CD4-positive, alpha-beta T cell treated with Interleukin-4 for 4 hours (primary cell): ENCODE measurements at regions not wholly inside any gene's neighbourhood (a gene's known extent, or its start where the extent isn't known, plus 50 kb on each side); places are given as distances from the start of the nearest gene placed in this dataset.
"Not testable (repeated sequence)": the region's sequence is repeated elsewhere in the genome, so short reads cannot be mapped to it uniquely, and the experiment has no call there.

Experiments
- DNase-seq: peaks from one replicate; pipeline ENCODE4 v3.0.0-alpha.2; 2020

GRCh38 chr7:46261638-46262037 is 340.6 kb upstream of the IGFBP3 start:
- DNase-seq: not testable (repeated sequence)

DNA sequence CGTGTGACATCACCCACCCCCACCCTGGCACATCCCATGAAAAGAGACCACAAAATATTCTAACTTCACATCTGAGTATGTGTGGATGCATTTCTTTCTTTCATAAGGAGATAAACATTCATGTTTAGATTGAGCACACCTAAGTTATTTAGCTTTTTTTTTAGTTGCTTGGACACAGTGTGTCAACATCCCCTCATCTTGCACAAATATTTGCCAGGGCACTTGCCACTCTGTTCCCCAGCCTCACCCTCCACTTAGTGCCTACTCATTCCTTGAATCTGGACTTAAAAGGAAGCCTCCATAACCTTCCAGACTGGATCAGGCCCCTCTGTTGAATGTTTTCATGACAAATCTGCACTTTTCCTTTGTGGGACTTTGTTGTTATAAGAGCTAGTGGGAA is 338.9 kb upstream of the IGFBP3 start:
- no peak for DNase-seq

DNA sequence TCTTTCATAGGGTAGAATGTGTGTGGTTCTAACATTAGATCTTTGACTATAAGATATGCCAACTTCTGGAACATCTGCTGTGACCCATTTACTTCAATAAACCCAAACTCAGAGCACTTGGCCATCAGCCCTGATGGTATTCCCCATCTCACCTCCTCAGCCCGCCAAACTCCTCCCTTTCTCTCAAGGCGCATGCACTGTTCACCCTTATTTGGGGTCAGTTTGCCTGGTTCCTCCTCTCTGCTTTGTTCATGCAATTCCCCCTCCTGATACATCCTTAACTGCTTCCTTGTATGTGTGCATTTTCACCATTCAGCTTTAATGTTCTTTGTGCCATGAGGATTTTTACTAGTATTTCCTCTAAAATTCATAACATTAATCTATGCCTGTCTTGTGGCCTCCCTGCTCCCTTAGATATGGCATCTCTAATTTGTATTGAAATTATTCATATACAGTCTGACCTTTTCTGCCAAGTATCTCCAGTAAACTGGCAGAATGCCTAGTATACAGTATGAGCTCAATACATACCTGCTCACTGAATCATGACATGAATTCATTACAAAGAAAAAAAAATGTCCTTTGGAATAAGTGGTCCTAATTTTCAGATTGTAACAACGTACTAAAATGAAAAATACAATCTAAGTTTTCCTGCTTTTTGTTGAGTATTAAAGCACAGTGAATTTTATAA is 336.8 kb upstream of the IGFBP3 start:
- no peak for DNase-seq

DNA sequence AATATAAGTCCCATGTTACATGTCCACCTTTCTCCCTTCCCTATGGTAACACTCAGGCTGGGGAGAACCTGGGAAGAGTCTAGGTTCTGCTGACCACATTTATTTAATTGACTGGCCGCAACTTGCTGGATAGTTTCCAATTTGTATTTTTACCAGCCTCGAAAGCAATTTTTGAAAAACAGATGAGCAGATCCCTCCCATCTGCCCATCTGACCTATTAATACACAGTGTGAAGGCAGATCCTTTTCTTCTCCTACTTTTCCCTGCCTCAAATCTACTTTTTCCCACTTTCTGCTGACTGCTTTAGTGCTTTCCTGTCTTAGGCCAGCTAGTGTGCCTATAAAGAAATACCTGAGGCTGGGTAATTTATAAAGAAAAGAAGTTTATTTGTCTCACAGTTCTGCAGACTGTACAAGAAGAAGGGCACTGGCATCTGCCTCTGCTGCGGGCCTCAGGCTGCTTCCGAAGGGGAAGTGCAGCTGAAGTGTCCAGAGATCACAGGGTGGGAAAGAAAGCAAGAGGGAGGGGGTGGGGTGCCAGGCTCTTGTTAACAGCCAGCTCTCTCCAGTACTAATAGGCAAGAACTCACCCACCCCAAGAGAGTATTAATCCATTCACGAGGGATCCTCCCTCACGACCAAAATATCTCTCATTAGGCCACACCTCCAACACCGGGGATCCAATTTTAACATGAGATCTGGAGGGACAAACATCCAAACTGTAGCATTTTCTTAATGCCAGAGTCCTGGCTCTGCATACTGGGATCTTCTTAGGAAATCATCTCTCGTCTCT is 336.0 kb upstream of the IGFBP3 start:
- DNase-seq: no peak

DNA sequence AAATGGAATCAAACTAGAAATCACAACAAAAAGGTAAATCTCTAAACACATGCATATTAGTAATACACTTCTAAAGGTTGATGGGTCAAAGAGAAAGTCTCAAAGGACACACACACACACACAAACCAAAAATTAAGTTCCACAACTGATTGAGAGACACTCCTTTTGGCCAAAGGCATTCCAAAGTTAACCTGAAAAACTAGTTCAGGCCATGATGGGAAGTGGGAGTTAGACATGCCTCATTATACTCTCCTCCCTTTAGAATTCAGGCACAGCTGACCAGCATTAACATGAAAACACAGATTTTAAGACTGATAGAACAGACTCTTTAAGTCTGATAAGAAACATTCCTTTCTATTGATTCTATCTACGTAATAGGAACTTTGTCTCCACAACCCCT is 332.4 kb upstream of the IGFBP3 start:
- DNase-seq: no peak

DNA sequence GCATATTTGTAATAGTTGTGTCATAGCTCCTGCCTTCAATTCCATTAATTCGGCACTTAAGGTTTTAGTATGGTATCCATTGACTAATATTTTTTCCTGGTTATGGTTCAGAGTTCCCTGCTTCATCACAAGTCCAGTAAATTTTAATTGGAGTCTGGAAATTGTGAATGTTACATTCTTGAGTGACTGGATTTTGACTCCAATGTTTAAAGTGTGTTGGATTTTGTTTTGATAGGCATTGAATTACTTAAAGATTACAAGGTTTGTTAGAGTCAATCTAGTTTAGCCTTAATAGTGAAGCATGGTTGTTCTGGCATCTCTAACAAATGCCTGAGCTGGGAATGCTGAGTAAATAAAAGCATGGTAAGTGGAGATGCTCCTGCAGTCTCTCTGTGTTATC is 326.6 kb upstream of the IGFBP3 start:
- DNase-seq: no peak

DNA sequence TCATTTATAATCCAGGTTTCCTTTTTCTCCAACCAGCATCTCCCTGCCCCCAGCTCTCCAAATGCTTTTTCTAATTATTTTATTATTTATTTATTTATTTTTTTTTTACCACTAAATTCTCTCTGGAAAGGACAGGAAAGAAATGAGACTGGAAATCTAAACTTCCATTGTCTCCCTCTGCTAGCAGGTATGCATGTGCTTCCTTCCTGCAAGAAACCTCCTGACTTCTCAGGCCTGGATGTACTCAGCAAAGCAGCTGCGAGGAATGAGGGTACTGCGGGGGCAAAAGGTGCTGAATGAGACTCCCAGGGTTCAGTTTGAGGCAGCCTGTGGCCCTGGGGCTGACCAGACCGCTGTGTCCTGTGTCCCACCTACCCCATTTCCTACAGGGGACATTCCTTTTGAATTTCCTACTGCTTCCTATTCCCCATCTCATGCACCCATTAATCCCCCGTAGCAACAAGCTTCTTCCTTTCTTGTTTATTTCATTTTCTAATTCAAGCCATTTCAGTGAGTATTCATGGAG is 324.6 kb upstream of the IGFBP3 start:
- no peak for DNase-seq

DNA sequence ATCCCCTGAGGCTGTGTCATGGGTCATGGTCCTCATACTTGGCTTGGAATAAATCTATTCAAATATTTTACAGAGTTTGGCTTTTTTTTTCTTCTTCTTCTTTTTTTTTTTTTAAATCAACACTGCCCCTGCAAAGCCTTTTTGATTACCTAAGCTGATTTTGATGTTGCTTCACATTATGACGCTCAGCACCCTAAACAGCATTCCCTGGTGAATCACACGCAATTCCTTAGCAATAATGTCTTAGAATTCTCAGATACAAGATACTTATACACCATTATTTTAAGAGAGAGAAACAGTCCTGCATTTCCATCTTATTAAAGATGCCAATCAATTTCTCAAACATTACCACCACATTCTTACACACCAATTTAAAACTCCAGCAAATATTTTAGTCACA is 323.7 kb upstream of the IGFBP3 start:
- no peak for DNase-seq

- DNase-seq: no peak
These were observed 322.3 kb upstream of the IGFBP3 start for GRCh38 chr7:46243406-46243805.

- no peak for DNase-seq
These were observed 318.8 kb upstream of the IGFBP3 start for GRCh38 chr7:46239846-46240245.

GRCh38 chr7:46237466-46237865 is 316.4 kb upstream of the IGFBP3 start:
- DNase-seq: no peak

GRCh38 chr7:46233585-46234329 is 312.7 kb upstream of the IGFBP3 start:
- DNase-seq: no peak

GRCh38 chr7:46230990-46231305 is 309.9 kb upstream of the IGFBP3 start:
- no peak for DNase-seq

DNA sequence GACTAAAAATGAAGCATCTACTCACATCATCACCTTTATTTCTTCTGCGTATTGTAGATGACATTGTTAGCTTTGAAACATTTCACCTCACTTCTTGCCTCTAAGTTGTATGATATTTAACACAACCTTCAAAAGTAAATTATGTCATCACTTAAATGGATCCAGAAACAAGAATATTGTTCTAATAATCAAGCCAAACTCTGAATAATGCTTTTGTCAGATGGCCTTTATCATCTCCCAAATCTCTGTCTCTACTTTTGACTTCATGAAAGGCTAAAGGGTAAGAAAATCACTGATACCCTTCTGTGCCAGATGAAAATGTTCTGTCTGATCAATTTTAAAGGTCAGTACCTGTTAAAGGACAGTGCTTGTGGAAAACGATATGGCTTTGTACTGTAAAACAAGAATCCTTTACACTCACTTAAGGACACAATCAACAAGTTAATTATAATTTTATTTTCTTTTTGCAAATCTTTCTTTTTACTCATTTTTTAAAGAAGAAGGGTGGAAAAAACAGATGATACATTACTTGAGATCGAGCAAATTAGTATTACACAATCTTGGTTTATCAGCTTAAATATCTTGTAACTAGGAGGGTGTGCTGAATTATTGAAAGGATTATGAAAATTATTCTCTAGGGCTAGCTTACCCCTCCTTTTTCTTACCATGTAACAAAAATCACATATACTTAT is 309.4 kb upstream of the IGFBP3 start:
- DNase-seq: no peak

GRCh38 chr7:46229409-46229808 is 308.3 kb upstream of the IGFBP3 start:
- DNase-seq: no peak

- no peak for DNase-seq
These were observed 305.8 kb upstream of the IGFBP3 start for GRCh38 chr7:46226860-46227259.

- no peak for DNase-seq
These were observed 303.3 kb upstream of the IGFBP3 start for GRCh38 chr7:46224363-46224762.

GRCh38 chr7:46220066-46220630 is 299.1 kb upstream of the IGFBP3 start:
- no peak for DNase-seq

DNA sequence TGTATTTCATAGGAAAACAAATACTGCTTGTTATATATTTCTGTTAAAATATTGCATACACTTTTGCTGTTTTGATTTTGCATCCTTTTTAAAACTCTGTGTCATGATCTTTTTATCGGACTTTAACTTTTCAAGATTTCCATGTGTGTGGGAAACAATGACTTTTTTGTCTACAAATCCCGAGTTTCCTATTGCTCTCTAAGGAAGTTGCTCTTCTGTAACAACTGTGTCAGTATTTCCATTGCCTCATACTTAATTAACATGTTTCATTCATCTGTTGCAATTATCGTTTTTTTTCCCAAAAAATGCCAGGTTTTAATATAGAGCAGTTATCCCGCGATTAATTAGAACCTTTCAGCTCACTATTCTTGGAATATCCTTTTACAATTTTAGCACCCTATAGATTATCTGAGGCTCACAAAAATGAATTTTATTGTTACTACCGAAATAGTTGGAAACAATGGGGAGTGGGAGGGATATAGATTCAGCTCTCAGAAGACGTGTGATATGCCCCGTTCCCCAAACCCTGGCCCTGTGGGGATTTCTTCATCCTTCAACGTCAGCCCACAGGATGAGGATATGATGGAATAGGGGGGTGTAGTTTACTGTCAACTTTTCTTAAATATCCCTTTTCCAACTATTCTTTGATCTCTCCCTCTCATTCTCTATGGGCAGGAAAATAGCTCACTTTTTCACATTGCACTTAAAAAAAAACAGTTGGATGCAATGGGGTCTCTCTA is 297.6 kb upstream of the IGFBP3 start:
- no peak for DNase-seq

- DNase-seq: no peak
These were observed 295.0 kb upstream of the IGFBP3 start for GRCh38 chr7:46215987-46216567.

DNA sequence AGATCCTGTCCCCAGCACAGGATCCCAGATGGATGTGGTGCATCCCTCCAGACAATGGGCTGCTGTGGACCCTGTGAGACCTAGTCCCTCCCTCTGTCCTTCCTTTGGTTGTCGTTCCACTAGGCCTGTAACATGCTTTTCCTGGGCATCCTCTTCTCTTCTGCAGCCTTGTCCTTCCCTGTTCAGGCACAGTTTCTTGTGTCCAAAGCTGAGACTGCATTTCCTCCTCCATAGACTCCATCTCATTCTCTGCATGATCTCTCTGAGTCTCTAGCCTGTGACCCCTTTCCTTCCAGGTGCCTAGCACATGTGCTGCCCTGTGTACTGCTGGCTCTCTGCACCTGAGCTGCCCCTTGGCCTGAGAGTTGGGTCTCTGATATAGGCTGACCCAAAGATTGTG is 293.5 kb upstream of the IGFBP3 start:
- DNase-seq: no peak

DNA sequence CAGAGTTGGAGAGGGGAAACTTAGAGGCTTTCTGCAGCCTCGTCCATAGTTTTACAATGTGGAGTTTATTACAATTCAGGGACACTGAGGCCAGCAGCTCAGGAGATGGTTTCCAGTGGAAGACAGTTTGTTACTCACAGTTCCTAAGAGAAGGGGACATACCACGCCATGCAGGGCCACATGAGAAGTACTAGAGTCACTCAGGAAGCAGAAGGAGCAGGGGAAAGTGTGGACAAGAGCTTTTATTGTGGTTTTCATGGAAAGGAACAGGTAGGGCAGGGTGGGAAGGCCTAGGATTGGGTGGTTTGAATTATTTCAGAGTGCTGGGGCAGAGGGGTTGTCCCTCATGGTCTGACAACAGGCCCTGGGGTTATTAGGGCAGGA is 292.1 kb upstream of the IGFBP3 start:
- no peak for DNase-seq
